BLaER1 (cell line): ENCODE measurements at regions not wholly inside any gene's neighbourhood (a gene's known extent, or its start where the extent isn't known, plus 50 kb on each side); places are given as distances from the start of the nearest gene placed in this dataset.
"Not testable (repeated sequence)": the region's sequence is repeated elsewhere in the genome, so short reads cannot be mapped to it uniquely, and the experiment has no call there.

Experiments
- H3K27ac ChIP-seq: shearing (Covaris generic); formaldehyde crosslinking; 2 replicates; pipeline ENCODE4 v1.8.1; 2022
- H3K27me3 ChIP-seq: shearing (Covaris generic); formaldehyde crosslinking; 2 replicates; pipeline ENCODE4 v1.8.1; 2022
- H3K36me3 ChIP-seq: shearing (Covaris generic); formaldehyde crosslinking; 2 replicates; pipeline ENCODE4 v1.8.1; 2022
- H3K4me1 ChIP-seq: shearing (Covaris generic); formaldehyde crosslinking; 2 replicates; pipeline ENCODE4 v1.8.1; 2022
- H3K4me2 ChIP-seq: shearing (Covaris generic); formaldehyde crosslinking; 2 replicates; pipeline ENCODE4 v1.8.1; 2022
- H3K4me3 ChIP-seq: shearing (Covaris generic); formaldehyde crosslinking; 2 replicates; pipeline ENCODE4 v1.8.1; 2022
- H3K9ac ChIP-seq: shearing (Covaris generic); formaldehyde crosslinking; 2 replicates; pipeline ENCODE4 v1.8.1; 2022
- H3K9me3 ChIP-seq: shearing (Covaris generic); formaldehyde crosslinking; 2 replicates; pipeline ENCODE4 v1.8.1; 2022
- H4K20me1 ChIP-seq: shearing (Covaris generic); formaldehyde crosslinking; 2 replicates; pipeline ENCODE4 v1.8.1; 2022
- Cebpa-rat ChIP-seq: shearing (Covaris generic); IDR thresholded peaks from 2 replicates; pipeline ENCODE4 v1.8.1; 2022

- no peak overlapping the region for H3K9ac ChIP-seq
- peaks cover 8% of the 10 kb centered on the region; the same call in 1 of the 2 replicates for H3K9me3 ChIP-seq
- no peaks in the 10 kb centered on the region for H3K27me3 ChIP-seq
- no peak overlapping the region for H3K4me3 ChIP-seq
- H3K36me3 ChIP-seq = no peaks in the 10 kb centered on the region
- H4K20me1 ChIP-seq = no peaks in the 10 kb centered on the region
- H3K4me2 ChIP-seq = no peak overlapping the region
- no peaks in the 10 kb centered on the region for H3K4me1 ChIP-seq
- H3K27ac ChIP-seq = no peak overlapping the region
- TF ChIP-seq Cebpa-rat = no peak
These were observed 130.4 kb upstream of the SMLR1 start for GRCh38 chr6:130696806-130697205.

GRCh38 chr6:130697271-130697994 lies 129.8 kb upstream of the SMLR1 start:
- Histone ChIP-seq H3K27me3 (no peaks in the 10 kb centered on the region), H3K9me3 (peaks cover 13% of the 10 kb centered on the region; the same call in 1 of the 2 replicates), H3K9ac (no peak overlapping the region), H3K4me3 (no peak overlapping the region), H4K20me1 (no peaks in the 10 kb centered on the region), H3K4me2 (no peak overlapping the region), H3K4me1 (no peaks in the 10 kb centered on the region), H3K36me3 (no peaks in the 10 kb centered on the region), H3K27ac (no peak overlapping the region)
- no peak for TF ChIP-seq Cebpa-rat

- no peak overlapping the region for H3K9ac ChIP-seq
- H4K20me1 ChIP-seq = no peaks in the 10 kb centered on the region
- no peak overlapping the region for H3K4me3 ChIP-seq
- no peak overlapping the region for H3K27ac ChIP-seq
- H3K27me3 ChIP-seq = no peaks in the 10 kb centered on the region
- no peak overlapping the region for H3K4me2 ChIP-seq
- peaks cover 15% of the 10 kb centered on the region; the same call in 1 of the 2 replicates for H3K9me3 ChIP-seq
- no peaks in the 10 kb centered on the region for H3K4me1 ChIP-seq
- no peaks in the 10 kb centered on the region for H3K36me3 ChIP-seq
- TF ChIP-seq Cebpa-rat = no peak
These were observed 129.1 kb upstream of the SMLR1 start for GRCh38 chr6:130697995-130698535.

GRCh38 chr6:130699742-130700141 lies 127.5 kb upstream of the SMLR1 start:
- no peak for TF ChIP-seq Cebpa-rat
- H3K4me2 ChIP-seq = no peak overlapping the region
- no peak overlapping the region for H3K9ac ChIP-seq
- H3K4me3 ChIP-seq = no peak overlapping the region
- H4K20me1 ChIP-seq = no peaks in the 10 kb centered on the region
- no peaks in the 10 kb centered on the region for H3K4me1 ChIP-seq
- no peaks in the 10 kb centered on the region for H3K27me3 ChIP-seq
- H3K27ac ChIP-seq = no peak overlapping the region
- peaks cover 19% of the 10 kb centered on the region; the same call in 1 of the 2 replicates for H3K9me3 ChIP-seq
- H3K36me3 ChIP-seq = no peaks in the 10 kb centered on the region

- Histone ChIP-seq H3K4me3 (no peak overlapping the region), H3K4me2 (no peak overlapping the region), H3K36me3 (no peaks in the 10 kb centered on the region), H3K4me1 (no peaks in the 10 kb centered on the region), H3K27me3 (no peaks in the 10 kb centered on the region), H3K9ac (no peak overlapping the region), H3K9me3 (peaks cover 16% of the 10 kb centered on the region; the same call in 1 of the 2 replicates), H3K27ac (no peak overlapping the region), H4K20me1 (no peaks in the 10 kb centered on the region)
- no peak for TF ChIP-seq Cebpa-rat
These were observed 126.8 kb upstream of the SMLR1 start for GRCh38 chr6:130700397-130700796.

GRCh38 chr6:130708338-130708737 lies 118.9 kb upstream of the SMLR1 start:
- Histone ChIP-seq H3K27me3 (no peaks in the 10 kb centered on the region), H3K9ac (no peak overlapping the region), H3K4me2 (no peak overlapping the region), H3K36me3 (no peaks in the 10 kb centered on the region), H3K9me3 (peaks cover 14% of the 10 kb centered on the region), H4K20me1 (no peaks in the 10 kb centered on the region), H3K4me3 (no peak overlapping the region), H3K27ac (no peak overlapping the region), H3K4me1 (no peaks in the 10 kb centered on the region)
- TF ChIP-seq Cebpa-rat = no peak

- not testable (repeated sequence) for H3K27ac ChIP-seq, H3K36me3 ChIP-seq, H3K4me2 ChIP-seq, H3K4me1 ChIP-seq, H3K4me3 ChIP-seq, H4K20me1 ChIP-seq, H3K9ac ChIP-seq, H3K27me3 ChIP-seq, H3K9me3 ChIP-seq
These were observed 115.6 kb upstream of the SMLR1 start for GRCh38 chr6:130711641-130712040.

GRCh38 chr6:130713144-130713543 lies 114.1 kb upstream of the SMLR1 start:
- Histone ChIP-seq H3K27me3 (no peaks in the 10 kb centered on the region), H3K4me2 (no peak overlapping the region), H3K36me3 (no peaks in the 10 kb centered on the region), H3K9ac (no peak overlapping the region), H3K4me3 (no peak overlapping the region), H3K4me1 (peaks cover 11% of the 10 kb centered on the region), H3K9me3 (no peaks in the 10 kb centered on the region), H4K20me1 (no peaks in the 10 kb centered on the region), H3K27ac (no peak overlapping the region)
- TF ChIP-seq Cebpa-rat = no peak

- Histone ChIP-seq H3K9me3 (peaks cover 8% of the 10 kb centered on the region), H3K4me3 (no peak overlapping the region), H4K20me1 (no peaks in the 10 kb centered on the region), H3K27ac (no peak overlapping the region), H3K4me1 (peaks cover 12% of the 10 kb centered on the region), H3K27me3 (no peaks in the 10 kb centered on the region), H3K9ac (no peak overlapping the region), H3K36me3 (no peaks in the 10 kb centered on the region), H3K4me2 (no peak overlapping the region)
- no peak for TF ChIP-seq Cebpa-rat
These were observed 112.1 kb upstream of the SMLR1 start for GRCh38 chr6:130715058-130715457.

GRCh38 chr6:130716466-130716865 lies 110.7 kb upstream of the SMLR1 start:
- no peaks in the 10 kb centered on the region for H4K20me1 ChIP-seq
- peaks cover 8% of the 10 kb centered on the region for H3K9me3 ChIP-seq
- H3K4me1 ChIP-seq = peaks cover 12% of the 10 kb centered on the region
- H3K36me3 ChIP-seq = no peaks in the 10 kb centered on the region
- H3K27ac ChIP-seq = no peak overlapping the region
- no peak for TF ChIP-seq Cebpa-rat
- no peak overlapping the region for H3K4me3 ChIP-seq
- H3K27me3 ChIP-seq = no peaks in the 10 kb centered on the region
- H3K4me2 ChIP-seq = no peak overlapping the region
- no peak overlapping the region for H3K9ac ChIP-seq
